Mesenchymal stem cell (in vitro differentiated cells and primary cell): ENCODE measurements at regions not wholly inside any gene's neighbourhood (a gene's known extent, or its start where the extent isn't known, plus 50 kb on each side); places are given as distances from the start of the nearest gene placed in this dataset.

Experiments
- DNase-seq: peaks from one replicate; pipeline ENCODE4 v3.0.0-alpha.2; 2013
- H2AFZ ChIP-seq: one replicate; pipeline ENCODE4 v1.6.1; 2013; ENCODE audit warnings: low read depth, mild to moderate bottlenecking, control low read depth, inconsistent platforms, low read length, moderate library complexity
- H2AK5ac ChIP-seq: 2 replicates; pipeline ENCODE4 v1.6.1; 2013; ENCODE audit warnings: low read length, moderate library complexity, mild to moderate bottlenecking, inconsistent platforms; ENCODE audit not compliant: severe bottlenecking
- H2BK120ac ChIP-seq: one replicate; pipeline ENCODE4 v1.6.1; 2013; ENCODE audit warnings: low read depth, mild to moderate bottlenecking, inconsistent platforms, low read length, moderate library complexity
- H2BK12ac ChIP-seq, 2 experiments: one replicate each; pipeline ENCODE4 v1.6.1; 2013; ENCODE audit warnings: inconsistent platforms in 2 of 2, low read length in 2 of 2, mild to moderate bottlenecking in 2 of 2, moderate library complexity in 2 of 2, control low read depth in 1 of 2
- H2BK15ac ChIP-seq: one replicate; pipeline ENCODE4 v1.6.1; 2013; ENCODE audit warnings: mild to moderate bottlenecking, low read depth, inconsistent platforms; ENCODE audit not compliant: poor library complexity, severe bottlenecking
- H2BK5ac ChIP-seq: 2 replicates; pipeline ENCODE4 v1.6.1; 2013; ENCODE audit warnings: low read depth, mild to moderate bottlenecking, low read length, control low read depth, inconsistent platforms; ENCODE audit not compliant: poor library complexity, severe bottlenecking
- H3K14ac ChIP-seq, 2 experiments: one replicate each; pipeline ENCODE4 v1.6.1; 2013; ENCODE audit warnings: inconsistent platforms in 2 of 2, low read length in 2 of 2, control low read depth in 1 of 2, mild to moderate bottlenecking in 1 of 2, moderate library complexity in 1 of 2
- H3K18ac ChIP-seq, 2 experiments: one replicate each; pipeline ENCODE4 v1.6.1; 2013; ENCODE audit warnings: inconsistent platforms in 2 of 2, low read length in 2 of 2, control low read depth in 1 of 2, low read depth in 1 of 2, mild to moderate bottlenecking in 1 of 2
- H3K23ac ChIP-seq, 2 experiments: one replicate each; pipeline ENCODE4 v1.6.1; 2013; ENCODE audit warnings: inconsistent platforms in 2 of 2, low read length in 2 of 2, mild to moderate bottlenecking in 2 of 2, moderate library complexity in 2 of 2, control low read depth in 1 of 2
- H3K27ac ChIP-seq: 2 replicates; pipeline ENCODE4 v1.5.1; 2013; ENCODE audit warnings: mild to moderate bottlenecking, moderate library complexity, low read length, control low read depth, inconsistent platforms; ENCODE audit not compliant: poor library complexity, severe bottlenecking
- H3K27me3 ChIP-seq, 2 experiments: 2 replicates each; pipeline versions ENCODE4 v1.6.1 to v1.7.0; 2013; ENCODE audit warnings: low read length in 2 of 2, mild to moderate bottlenecking in 2 of 2, moderate library complexity in 2 of 2, control low read depth in 1 of 2, inconsistent platforms in 1 of 2; ENCODE audit not compliant: control insufficient read depth in 1 of 2, insufficient read depth in 1 of 2
- H3K36me3 ChIP-seq, 2 experiments: 2 replicates each; pipeline versions ENCODE4 v1.6.1 to v1.7.0; 2013; ENCODE audit warnings: low read length in 2 of 2, control low read depth in 1 of 2, inconsistent platforms in 1 of 2, low read depth in 1 of 2, mild to moderate bottlenecking in 1 of 2; ENCODE audit not compliant: insufficient read depth in 2 of 2, control insufficient read depth in 1 of 2
- H3K4ac ChIP-seq, 2 experiments: one replicate each; pipeline ENCODE4 v1.6.1; 2013; ENCODE audit warnings: inconsistent platforms in 2 of 2, low read length in 2 of 2, mild to moderate bottlenecking in 2 of 2, moderate library complexity in 2 of 2, control low read depth in 1 of 2, low read depth in 1 of 2
- H3K4me1 ChIP-seq: 2 replicates; pipeline ENCODE4 v1.6.1; 2013; ENCODE audit warnings: low read depth, low read length, control low read depth; ENCODE audit not compliant: control insufficient read depth, insufficient read depth
- H3K4me2 ChIP-seq: 2 replicates; pipeline ENCODE4 v1.6.1; 2013; ENCODE audit warnings: low read length, mild to moderate bottlenecking, inconsistent platforms; ENCODE audit not compliant: poor library complexity, severe bottlenecking
- H3K4me3 ChIP-seq, 2 experiments: 2 replicates each; pipeline versions ENCODE4 v1.5.1 to v1.7.0; 2013; ENCODE audit warnings: low read length in 2 of 2, mild to moderate bottlenecking in 2 of 2, control low read depth in 1 of 2, low read depth in 1 of 2; ENCODE audit not compliant: insufficient read depth in 1 of 2
- H3K79me1 ChIP-seq: replicated peaks from 2 replicates; pipeline ENCODE4 v1.6.1; 2013; ENCODE audit warnings: mild to moderate bottlenecking, control low read depth, low read length, inconsistent platforms; ENCODE audit not compliant: poor library complexity, severe bottlenecking
- H3K9ac ChIP-seq: 2 replicates; pipeline ENCODE4 v1.7.0; 2013; ENCODE audit warnings: mild to moderate bottlenecking, low read length, moderate library complexity
- H3K9me3 ChIP-seq: 2 replicates; pipeline ENCODE4 v1.7.0; 2013; ENCODE audit warnings: mild to moderate bottlenecking, low read length; ENCODE audit not compliant: control insufficient read depth
- H4K8ac ChIP-seq: one replicate; pipeline ENCODE4 v1.6.1; 2013; ENCODE audit warnings: inconsistent platforms, mild to moderate bottlenecking, low read length, moderate library complexity
- H4K91ac ChIP-seq: one replicate; pipeline ENCODE4 v1.6.1; 2013; ENCODE audit warnings: mild to moderate bottlenecking, low read length, inconsistent platforms
- WGBS: methylation state at CpG from one replicate; pipeline ENCODE4 v1.1.7; 2013; ENCODE audit warnings: mixed read lengths; 5-methylcytosine and 5-hydroxymethylcytosine counted together

- H3K27me3 ChIP-seq = no peaks in the 10 kb centered on the region
- no peak overlapping the region for H3K4me3 ChIP-seq
- H2BK120ac ChIP-seq = no peak overlapping the region
- no peak overlapping the region for H3K9ac ChIP-seq
- no peaks in the 10 kb centered on the region for H3K4me1 ChIP-seq
- H3K27ac ChIP-seq = no peak overlapping the region
- no peak overlapping the region for H2AK5ac ChIP-seq
- H2BK5ac ChIP-seq = no peak overlapping the region
- peaks cover 8% of the 10 kb centered on the region for H3K9me3 ChIP-seq
- no peak overlapping the region for H2BK15ac ChIP-seq
- H3K14ac ChIP-seq = no peak overlapping the region
- no peak overlapping the region for H4K91ac ChIP-seq
- H3K18ac ChIP-seq = no peak overlapping the region
- H3K4ac ChIP-seq = no peak overlapping the region
- H4K8ac ChIP-seq = no peak overlapping the region
- WGBS = no CpG with 5 or more reads among the region's 1 CpG
- no peak overlapping the region for H3K23ac ChIP-seq
- DNase-seq = no peak
- H3K79me1 ChIP-seq = no peaks in the 10 kb centered on the region
- no peak overlapping the region for H2BK12ac ChIP-seq
- H2AFZ ChIP-seq = no peak overlapping the region
- no peaks in the 10 kb centered on the region for H3K36me3 ChIP-seq
- no peak overlapping the region for H3K4me2 ChIP-seq
Observed at GRCh38 chr3:59167756-59168155, 117.9 kb upstream of the CFAP20DC start.

GRCh38 chr3:59163953-59164352 lies 114.1 kb upstream of the CFAP20DC start:
- no peak overlapping the region for H2BK5ac ChIP-seq
- no peaks in the 10 kb centered on the region for H3K36me3 ChIP-seq
- H3K18ac ChIP-seq = no peak overlapping the region
- H3K14ac ChIP-seq = no peak overlapping the region
- peaks cover under 1% of the 10 kb centered on the region for H3K9me3 ChIP-seq
- H2BK120ac ChIP-seq = no peak overlapping the region
- no peak overlapping the region for H3K4me3 ChIP-seq
- H3K27ac ChIP-seq = no peak overlapping the region
- no peak overlapping the region for H4K91ac ChIP-seq
- H2BK12ac ChIP-seq = no peak overlapping the region
- DNase-seq = no peak
- 78% methylated on average over 2 of the region's 2 CpGs for WGBS
- no peaks in the 10 kb centered on the region for H3K79me1 ChIP-seq
- H3K27me3 ChIP-seq = no peaks in the 10 kb centered on the region
- no peak overlapping the region for H3K4me2 ChIP-seq
- H3K23ac ChIP-seq = no peak overlapping the region
- no peak overlapping the region for H2AFZ ChIP-seq
- no peak overlapping the region for H2AK5ac ChIP-seq
- H3K4me1 ChIP-seq = no peaks in the 10 kb centered on the region
- no peak overlapping the region for H3K4ac ChIP-seq
- no peak overlapping the region for H2BK15ac ChIP-seq
- no peak overlapping the region for H4K8ac ChIP-seq
- H3K9ac ChIP-seq = no peak overlapping the region

DNA sequence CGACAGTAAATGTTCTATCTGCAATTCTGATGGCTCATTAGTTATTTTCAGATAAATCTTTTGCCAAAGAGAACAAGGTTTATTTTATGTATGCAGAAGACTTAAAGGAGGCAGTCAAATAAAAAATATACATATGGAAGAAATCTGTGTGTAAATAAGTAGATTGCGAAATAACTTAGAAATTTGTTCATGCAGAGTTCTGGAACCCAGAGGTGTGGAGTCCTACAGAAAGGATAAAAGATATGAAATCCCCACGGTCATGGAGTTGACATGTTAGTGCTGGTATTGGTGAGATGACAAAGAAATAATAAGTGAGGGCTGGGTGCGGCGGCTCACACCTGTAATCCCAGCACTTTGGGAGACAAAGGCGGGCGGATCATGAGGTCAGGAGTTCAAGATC lies 111.2 kb upstream of the CFAP20DC start:
- H3K36me3 ChIP-seq = no peaks in the 10 kb centered on the region
- no peak overlapping the region for H3K9ac ChIP-seq
- H3K4ac ChIP-seq = no peak overlapping the region
- H3K4me1 ChIP-seq = no peaks in the 10 kb centered on the region
- H2AK5ac ChIP-seq = no peak overlapping the region
- no peak overlapping the region for H4K91ac ChIP-seq
- no peak overlapping the region for H2BK15ac ChIP-seq
- H2BK120ac ChIP-seq = no peak overlapping the region
- H3K9me3 ChIP-seq = no peaks in the 10 kb centered on the region
- H3K4me3 ChIP-seq = no peak overlapping the region
- H4K8ac ChIP-seq = no peak overlapping the region
- H3K79me1 ChIP-seq = no peaks in the 10 kb centered on the region
- no peak for DNase-seq
- H3K27me3 ChIP-seq = no peaks in the 10 kb centered on the region
- H3K23ac ChIP-seq = no peak overlapping the region
- H2AFZ ChIP-seq = no peak overlapping the region
- WGBS = 96% methylated on average over 7 of the region's 7 CpGs
- H3K4me2 ChIP-seq = no peak overlapping the region
- no peak overlapping the region for H3K18ac ChIP-seq
- H2BK5ac ChIP-seq = no peak overlapping the region
- no peak overlapping the region for H3K27ac ChIP-seq
- H2BK12ac ChIP-seq = no peak overlapping the region
- H3K14ac ChIP-seq = no peak overlapping the region

DNA sequence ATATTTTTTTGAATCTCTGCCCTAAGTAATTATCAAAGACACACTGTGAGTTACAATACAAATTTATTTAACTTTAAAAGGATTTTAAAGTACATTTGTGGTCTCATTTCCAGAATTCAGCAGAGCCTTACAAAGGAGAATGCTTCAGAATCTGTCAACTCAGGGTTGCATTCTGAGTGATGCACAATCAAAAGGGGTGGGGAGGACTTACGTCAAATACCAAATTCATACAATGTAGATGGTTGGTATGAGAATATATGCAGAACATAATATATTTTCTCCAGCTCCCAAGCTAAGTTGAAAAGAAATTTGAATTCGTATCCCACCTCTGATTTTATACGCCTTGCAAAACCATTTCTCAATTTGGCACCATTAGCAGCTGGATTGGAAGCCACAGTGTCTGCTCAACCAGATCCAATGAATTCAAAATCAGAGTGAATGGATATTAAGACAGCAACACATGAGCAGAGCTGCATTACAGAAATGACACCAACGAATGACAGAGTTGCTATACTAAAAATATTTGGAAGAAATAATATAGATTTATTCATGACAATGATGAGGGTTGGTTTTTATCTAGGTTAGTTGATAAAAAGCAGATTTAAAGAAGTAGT lies 110.4 kb upstream of the CFAP20DC start:
- no peaks in the 10 kb centered on the region for H3K9me3 ChIP-seq
- H3K27ac ChIP-seq = no peak overlapping the region
- H2BK5ac ChIP-seq = no peak overlapping the region
- no peak for DNase-seq
- no peak overlapping the region for H3K4ac ChIP-seq
- no peak overlapping the region for H2AK5ac ChIP-seq
- no peaks in the 10 kb centered on the region for H3K79me1 ChIP-seq
- H2BK12ac ChIP-seq = no peak overlapping the region
- no peaks in the 10 kb centered on the region for H3K27me3 ChIP-seq
- no peak overlapping the region for H3K4me2 ChIP-seq
- WGBS = 95% methylated on average over 2 of the region's 4 CpGs
- no peaks in the 10 kb centered on the region for H3K36me3 ChIP-seq
- no peak overlapping the region for H2BK15ac ChIP-seq
- H3K9ac ChIP-seq = no peak overlapping the region
- no peaks in the 10 kb centered on the region for H3K4me1 ChIP-seq
- no peak overlapping the region for H3K23ac ChIP-seq
- no peak overlapping the region for H2AFZ ChIP-seq
- no peak overlapping the region for H3K4me3 ChIP-seq
- no peak overlapping the region for H3K14ac ChIP-seq
- H4K8ac ChIP-seq = no peak overlapping the region
- no peak overlapping the region for H4K91ac ChIP-seq
- H2BK120ac ChIP-seq = no peak overlapping the region
- no peak overlapping the region for H3K18ac ChIP-seq
